HG02610 (cell line): ENCODE measurements at regions not wholly inside any gene's neighbourhood (a gene's known extent, or its start where the extent isn't known, plus 50 kb on each side); places are given as distances from the start of the nearest gene placed in this dataset.
"Not testable (repeated sequence)": the region's sequence is repeated elsewhere in the genome, so short reads cannot be mapped to it uniquely, and the experiment has no call there.

Experiments
- ATAC-seq: cut with Tn5 transposase; IDR thresholded peaks from one replicate; pipeline ENCODE4 v1.9.1; 2021; ENCODE audit warnings: mild to moderate bottlenecking, moderate library complexity; ENCODE audit not compliant: unreplicated experiment

GRCh38 chr11:28938091-28938490 lies 829.9 kb downstream of the METTL15 start:
- ATAC-seq: no peak

GRCh38 chr11:28932940-28933339 lies 824.8 kb downstream of the METTL15 start:
- ATAC-seq: no peak

DNA sequence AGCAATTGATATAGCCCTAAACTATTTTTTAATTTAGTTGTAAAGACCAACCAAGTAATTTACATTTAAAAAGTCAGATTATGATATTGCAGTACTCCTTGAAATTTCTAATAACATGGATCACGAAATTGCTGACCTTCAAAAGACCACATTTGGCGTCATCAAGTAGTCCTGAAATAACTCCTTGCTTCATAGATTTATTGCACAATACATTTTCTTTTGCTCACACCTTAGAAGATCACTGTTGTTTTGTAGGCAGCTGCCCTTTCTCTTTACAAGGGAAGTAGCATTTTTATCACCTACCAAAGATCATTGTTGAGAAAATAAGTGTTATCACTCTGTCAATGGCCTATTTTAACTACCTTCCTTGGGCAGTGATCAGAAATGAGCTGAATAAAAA lies 815.8 kb downstream of the METTL15 start:
- ATAC-seq: no peak

GRCh38 chr11:28922386-28922981 lies 814.3 kb downstream of the METTL15 start:
- ATAC-seq: no peak

DNA sequence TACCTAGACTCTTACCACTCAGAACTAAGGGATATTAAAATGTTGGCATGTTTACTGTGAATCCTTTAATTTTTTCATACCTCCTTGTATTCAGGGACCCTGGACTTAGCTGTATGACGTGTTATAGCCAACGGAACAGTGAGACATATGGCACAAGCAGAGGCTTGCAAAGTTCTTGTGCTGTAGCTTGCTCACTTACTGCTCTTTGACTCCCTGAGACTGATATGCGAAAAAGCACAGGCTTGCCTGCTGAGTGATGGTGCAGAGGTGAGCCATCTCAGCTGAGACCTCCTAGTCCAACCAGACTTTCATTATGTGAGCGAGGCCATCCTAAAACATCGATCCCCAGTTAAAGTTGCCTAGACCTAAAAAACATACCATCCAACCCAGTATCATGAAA lies 811.0 kb downstream of the METTL15 start:
- no peak for ATAC-seq

DNA sequence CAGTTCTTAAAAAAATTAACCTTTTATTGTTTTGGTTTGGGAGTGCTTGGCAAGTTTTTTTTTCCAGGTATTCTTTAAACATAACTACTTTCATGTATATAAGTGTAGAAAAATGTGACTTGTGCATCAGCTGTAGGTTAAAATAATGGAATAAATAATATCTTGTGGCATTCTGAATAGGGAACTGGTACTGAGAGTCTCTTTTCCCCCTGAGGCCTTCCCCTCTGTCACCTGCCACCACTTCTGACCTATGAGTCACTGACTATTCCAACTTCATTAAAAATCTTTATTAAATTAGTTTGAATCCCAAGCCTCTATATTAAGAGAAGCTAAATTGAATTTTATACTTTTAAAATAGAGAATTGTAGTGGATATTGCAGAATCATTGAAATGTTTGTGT lies 805.7 kb downstream of the METTL15 start:
- ATAC-seq: no peak

DNA sequence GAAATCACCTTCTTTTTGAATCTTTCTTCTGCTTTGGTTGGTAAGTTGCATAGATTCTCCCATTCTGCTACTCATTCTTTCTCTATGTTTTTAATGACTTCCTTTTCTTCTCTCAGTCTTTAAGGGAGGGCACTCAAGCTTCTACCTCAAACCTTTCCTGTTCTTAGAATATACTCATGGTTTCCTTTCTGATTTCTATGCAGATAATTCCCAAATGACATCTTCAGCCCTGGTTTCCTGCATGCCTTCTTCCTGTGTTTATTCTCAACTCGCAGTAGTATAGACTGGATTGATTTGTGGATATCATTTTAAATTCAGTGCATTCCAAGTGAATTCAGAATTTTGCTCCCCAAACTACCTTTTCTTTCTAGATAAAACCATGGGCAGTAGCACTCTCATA lies 803.6 kb downstream of the METTL15 start:
- ATAC-seq: no peak

DNA sequence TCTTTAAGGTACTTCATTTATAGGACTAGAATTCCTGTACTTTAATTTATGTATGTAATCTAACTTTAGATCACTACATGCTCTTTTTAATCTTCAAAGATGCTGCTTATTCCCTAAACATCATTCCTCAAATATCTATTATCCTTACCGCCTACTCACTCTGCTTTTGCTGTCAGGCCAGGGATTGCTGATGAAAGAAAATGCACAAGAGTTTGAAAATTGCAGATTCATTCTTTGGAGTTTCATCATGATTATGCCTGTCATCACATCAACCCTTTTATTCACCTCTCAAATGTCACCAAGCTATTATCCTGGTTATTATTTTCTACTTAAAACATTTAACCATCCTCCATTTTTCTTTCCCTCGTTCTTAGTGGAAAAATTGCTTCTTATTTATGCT lies 802.7 kb downstream of the METTL15 start:
- ATAC-seq: no peak

- no peak for ATAC-seq
Measured at GRCh38 chr11:28903716-28904115, 795.5 kb downstream of the METTL15 start.

GRCh38 chr11:28900427-28900826 lies 792.2 kb downstream of the METTL15 start:
- ATAC-seq: no peak

DNA sequence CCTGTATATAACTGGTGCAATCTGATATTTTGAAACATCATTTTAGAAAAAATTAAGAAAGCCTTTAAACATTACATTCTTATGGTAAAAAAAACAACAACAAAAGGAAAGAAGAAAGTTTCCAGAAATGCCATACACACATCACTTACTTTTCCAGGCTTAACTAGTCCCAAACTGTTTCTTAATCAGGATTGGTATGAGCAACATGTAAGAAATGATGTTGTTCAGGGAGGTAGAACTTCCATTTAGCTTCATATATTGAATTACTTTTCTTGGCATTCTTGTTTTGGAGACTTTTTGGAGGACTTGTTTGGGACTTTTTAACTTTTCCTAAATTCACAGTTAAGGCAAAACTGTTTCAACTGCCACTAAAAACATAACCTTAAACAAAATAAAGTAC lies 791.5 kb downstream of the METTL15 start:
- no peak for ATAC-seq

DNA sequence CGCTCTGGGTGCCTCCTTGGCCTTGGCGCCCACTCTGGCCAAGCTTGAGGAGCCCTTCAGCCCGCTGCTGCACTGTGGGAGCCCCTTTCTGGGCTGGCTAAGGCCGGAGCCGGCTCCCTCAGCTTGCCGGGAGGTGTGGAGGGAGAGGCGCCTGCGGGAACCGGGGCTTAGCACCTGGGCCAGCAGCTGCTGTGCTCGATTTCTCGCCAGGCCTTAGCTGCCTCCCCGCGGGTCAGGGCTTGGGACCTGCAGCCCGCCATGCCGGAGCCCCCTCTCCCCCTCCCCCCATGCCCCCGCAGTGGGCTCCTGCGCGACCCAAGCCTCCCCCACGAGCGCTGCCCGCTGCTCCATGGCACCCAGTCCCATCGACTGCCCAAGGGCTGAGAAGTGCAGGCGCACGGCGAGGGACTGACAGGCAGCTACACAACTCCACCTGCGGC lies 782.4 kb downstream of the METTL15 start:
- ATAC-seq: not testable (repeated sequence)

- ATAC-seq: no peak
Measured at GRCh38 chr11:28887681-28888080, 779.5 kb downstream of the METTL15 start.

- no peak for ATAC-seq
Measured at GRCh38 chr11:28879869-28880268, 771.7 kb downstream of the METTL15 start.

GRCh38 chr11:28878025-28878424 lies 769.8 kb downstream of the METTL15 start:
- ATAC-seq: no peak

GRCh38 chr11:28877340-28877739 lies 769.2 kb downstream of the METTL15 start:
- no peak for ATAC-seq

DNA sequence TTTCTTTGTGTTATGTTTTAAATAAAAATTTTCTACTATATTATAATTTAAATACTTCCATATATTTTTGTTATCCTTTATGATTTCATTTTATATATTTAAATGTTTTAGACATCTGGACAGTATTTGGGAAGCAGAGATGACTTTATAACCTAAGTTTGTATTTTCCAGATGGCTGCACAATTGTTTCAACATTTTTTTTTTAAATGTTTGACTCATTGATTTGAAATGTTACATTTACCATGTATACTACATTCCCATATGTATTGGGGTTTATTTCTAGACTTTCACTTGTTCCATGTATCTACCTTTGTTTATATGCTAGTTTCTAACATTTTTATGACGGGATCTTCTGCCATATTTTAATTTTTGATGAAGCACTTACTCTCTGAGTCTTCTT lies 766.5 kb downstream of the METTL15 start:
- no peak for ATAC-seq

GRCh38 chr11:28871090-28871489 lies 762.9 kb downstream of the METTL15 start:
- no peak for ATAC-seq

DNA sequence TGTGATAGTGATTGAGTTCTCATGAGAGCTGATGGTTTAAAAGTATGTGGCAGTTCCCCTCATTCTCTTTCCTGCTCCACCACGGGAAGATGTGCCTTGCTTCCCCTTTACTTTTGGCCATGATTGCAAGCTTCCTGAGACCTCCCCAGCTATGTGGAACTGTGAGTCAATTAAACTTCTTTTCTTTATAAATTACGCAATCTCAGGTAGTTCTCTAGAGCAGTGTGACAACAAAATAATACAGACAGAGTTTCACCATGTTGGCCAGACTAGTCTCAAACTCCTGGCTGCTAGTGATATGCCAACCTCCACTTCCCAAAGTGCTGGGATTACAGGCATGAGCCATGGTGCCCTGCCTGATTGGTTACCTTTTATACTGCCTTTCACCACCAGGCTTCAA lies 755.2 kb downstream of the METTL15 start:
- ATAC-seq: no peak

GRCh38 chr11:28860893-28861292 lies 752.7 kb downstream of the METTL15 start:
- ATAC-seq: no peak

DNA sequence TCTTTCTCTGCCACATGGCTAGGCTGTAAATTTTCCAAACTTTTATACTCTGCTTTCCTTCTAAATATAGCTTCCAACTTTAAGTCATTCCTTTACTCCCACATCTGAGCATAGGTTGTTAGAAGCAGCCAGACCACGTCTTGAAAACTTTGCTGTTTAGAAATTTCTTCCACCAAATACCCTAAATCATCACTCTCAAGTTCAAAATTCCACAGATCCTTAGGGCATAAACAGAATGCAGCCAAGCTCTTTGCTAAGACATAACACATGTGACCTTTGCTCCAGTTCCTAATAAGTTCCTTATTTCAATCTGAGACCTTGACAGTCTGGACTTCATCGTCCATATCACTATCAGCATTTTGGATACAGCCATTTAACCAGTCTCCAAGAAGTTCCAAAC lies 749.9 kb downstream of the METTL15 start:
- ATAC-seq: no peak

DNA sequence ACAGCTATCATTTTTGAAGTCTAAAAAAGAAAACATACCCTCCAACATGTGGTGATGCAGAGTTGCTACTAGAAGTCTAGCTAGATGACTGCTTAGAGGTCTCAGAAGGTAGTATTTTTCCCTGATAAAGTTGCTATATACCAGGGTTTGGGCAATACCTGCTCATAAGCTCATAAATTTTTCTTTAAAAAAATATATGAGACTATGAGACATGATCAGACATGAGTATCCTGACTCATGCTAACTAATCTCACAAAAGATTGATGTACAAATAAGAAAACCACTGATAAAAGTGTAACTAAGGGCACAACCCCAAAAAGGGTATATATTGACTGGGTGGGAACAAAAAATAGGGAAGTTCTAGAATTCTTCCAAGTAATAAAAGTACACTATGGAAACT lies 740.9 kb downstream of the METTL15 start:
- ATAC-seq: no peak

DNA sequence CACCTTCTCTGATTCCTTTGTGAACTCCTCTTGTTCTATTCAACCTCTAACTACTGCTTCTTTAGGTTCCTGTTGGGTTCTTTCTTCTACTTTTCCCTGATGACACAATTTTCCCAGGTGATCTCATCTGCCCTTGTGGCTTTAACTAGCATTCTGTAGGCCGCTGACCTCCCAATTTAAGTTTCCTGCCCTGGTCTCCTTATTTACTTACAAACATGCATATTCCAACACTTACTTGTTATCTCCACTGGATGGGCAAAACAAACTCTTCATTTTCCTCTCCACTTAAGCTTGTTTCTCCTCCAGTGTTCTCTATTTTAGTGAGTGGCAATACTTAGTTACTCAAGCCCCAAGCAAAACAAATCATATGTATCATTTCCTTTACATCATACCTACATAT lies 734.5 kb downstream of the METTL15 start:
- ATAC-seq: no peak
